Smooth muscle cell (in vitro differentiated cells): ENCODE measurements at regions not wholly inside any gene's neighbourhood (a gene's known extent, or its start where the extent isn't known, plus 50 kb on each side); places are given as distances from the start of the nearest gene placed in this dataset.

Experiments
- DNase-seq: peaks from one replicate; lab custom pipeline; 2025; ENCODE audit not compliant: unreplicated experiment; lab: John Stamatoyannopoulos, UW
- H2AFZ ChIP-seq: fragments of 200-600 bp; sonication (generic); 2 replicates; pipeline ENCODE4 v1.6.0; 2016; ENCODE audit warnings: antibody characterized with exemption, low read depth, mild to moderate bottlenecking
- H3F3A ChIP-seq: fragments of 200-600 bp; sonication (generic); 2 replicates; pipeline ENCODE4 v1.6.0; 2017; ENCODE audit warnings: antibody characterized with exemption, low read depth
- H3K27ac ChIP-seq: fragments of 200-600 bp; sonication (generic); 2 replicates; pipeline ENCODE4 v1.5.1; 2016; ENCODE audit warnings: low read depth, mild to moderate bottlenecking
- H3K27me3 ChIP-seq: fragments of 200-600 bp; sonication (generic); 2 replicates; pipeline ENCODE4 v1.6.1; 2016; ENCODE audit warnings: low read depth, mild to moderate bottlenecking
- H3K36me3 ChIP-seq: fragments of 200-600 bp; sonication (generic); 2 replicates; pipeline ENCODE4 v1.5.1; 2016; ENCODE audit warnings: low read depth
- H3K4me1 ChIP-seq: fragments of 200-600 bp; sonication (generic); 2 replicates; pipeline ENCODE4 v1.5.1; 2016; ENCODE audit warnings: low read depth
- H3K4me2 ChIP-seq: fragments of 200-600 bp; sonication (generic); 2 replicates; pipeline ENCODE4 v1.6.0; 2016; ENCODE audit warnings: mild to moderate bottlenecking
- H3K4me3 ChIP-seq: fragments of 200-600 bp; sonication (generic); 2 replicates; pipeline ENCODE4 v1.5.1; 2016; ENCODE audit warnings: mild to moderate bottlenecking
- H3K79me2 ChIP-seq: fragments of 200-600 bp; sonication (generic); 2 replicates; pipeline ENCODE4 v1.6.0; 2016; ENCODE audit warnings: low read depth, mild to moderate bottlenecking
- H3K9ac ChIP-seq: fragments of 200-600 bp; sonication (generic); 2 replicates; pipeline ENCODE4 v1.6.0; 2016; ENCODE audit warnings: low read depth
- H3K9me3 ChIP-seq: fragments of 200-600 bp; sonication (generic); replicated peaks from 2 replicates; pipeline ENCODE4 v1.5.1; 2016; ENCODE audit warnings: low read depth
- H4K20me1 ChIP-seq: fragments of 200-600 bp; sonication (generic); 2 replicates; pipeline ENCODE4 v1.6.0; 2016; ENCODE audit warnings: low read depth
- WGBS: methylation state at CpG from one replicate; pipeline ENCODE4 v1.1.7; 2016; ENCODE audit warnings: low lambda C conversion rate; 5-methylcytosine and 5-hydroxymethylcytosine counted together
- TF ChIP-seq, protein P1 (sequence below): fragments of 200-600 bp; sonication (generic); IDR thresholded peaks from 2 replicates; pipeline ENCODE4 v1.5.1; 2017; ENCODE audit warnings: borderline replicate concordance, mild to moderate bottlenecking, antibody characterized with exemption; ENCODE audit not compliant: insufficient read depth, poor library complexity, severe bottlenecking

DNA sequence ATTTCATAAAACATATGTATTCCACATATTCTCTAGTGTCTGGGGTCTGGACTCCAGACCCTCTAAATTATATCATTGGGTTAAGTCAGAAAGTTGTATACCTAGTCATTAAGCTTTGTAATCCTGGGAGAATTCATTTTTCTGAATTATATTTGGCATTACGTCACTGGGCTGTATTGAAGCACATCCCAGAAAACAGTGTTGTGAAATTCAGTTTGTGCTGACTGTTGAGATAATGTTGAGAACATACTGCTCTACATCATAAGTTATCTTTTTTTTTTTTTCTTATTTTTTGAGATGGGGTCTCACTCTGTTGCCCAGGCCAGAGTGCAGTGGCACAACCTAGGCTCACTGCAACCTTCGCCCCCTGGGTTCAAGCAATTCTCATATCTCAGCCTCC is 153.1 kb upstream of the STT3B start:
- no peak for DNase-seq
- Histone ChIP-seq H3K9ac (no peak overlapping the region), H3K4me1 (no peaks in the 10 kb centered on the region), H3K9me3 (no peaks in the 10 kb centered on the region), H3K27ac (no peak overlapping the region), H3K36me3 (no peaks in the 10 kb centered on the region), H3K4me2 (no peak overlapping the region), H3K79me2 (no peaks in the 10 kb centered on the region), H3K27me3 (no peaks in the 10 kb centered on the region), H3K4me3 (no peak overlapping the region), H4K20me1 (no peaks in the 10 kb centered on the region), H3F3A (no peaks in the 10 kb centered on the region), H2AFZ (no peak overlapping the region)
- TF ChIP-seq, protein P1, sequence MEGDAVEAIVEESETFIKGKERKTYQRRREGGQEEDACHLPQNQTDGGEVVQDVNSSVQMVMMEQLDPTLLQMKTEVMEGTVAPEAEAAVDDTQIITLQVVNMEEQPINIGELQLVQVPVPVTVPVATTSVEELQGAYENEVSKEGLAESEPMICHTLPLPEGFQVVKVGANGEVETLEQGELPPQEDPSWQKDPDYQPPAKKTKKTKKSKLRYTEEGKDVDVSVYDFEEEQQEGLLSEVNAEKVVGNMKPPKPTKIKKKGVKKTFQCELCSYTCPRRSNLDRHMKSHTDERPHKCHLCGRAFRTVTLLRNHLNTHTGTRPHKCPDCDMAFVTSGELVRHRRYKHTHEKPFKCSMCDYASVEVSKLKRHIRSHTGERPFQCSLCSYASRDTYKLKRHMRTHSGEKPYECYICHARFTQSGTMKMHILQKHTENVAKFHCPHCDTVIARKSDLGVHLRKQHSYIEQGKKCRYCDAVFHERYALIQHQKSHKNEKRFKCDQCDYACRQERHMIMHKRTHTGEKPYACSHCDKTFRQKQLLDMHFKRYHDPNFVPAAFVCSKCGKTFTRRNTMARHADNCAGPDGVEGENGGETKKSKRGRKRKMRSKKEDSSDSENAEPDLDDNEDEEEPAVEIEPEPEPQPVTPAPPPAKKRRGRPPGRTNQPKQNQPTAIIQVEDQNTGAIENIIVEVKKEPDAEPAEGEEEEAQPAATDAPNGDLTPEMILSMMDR = no peak
- WGBS = 89% methylated on average over 2 of the region's 2 CpGs

DNA sequence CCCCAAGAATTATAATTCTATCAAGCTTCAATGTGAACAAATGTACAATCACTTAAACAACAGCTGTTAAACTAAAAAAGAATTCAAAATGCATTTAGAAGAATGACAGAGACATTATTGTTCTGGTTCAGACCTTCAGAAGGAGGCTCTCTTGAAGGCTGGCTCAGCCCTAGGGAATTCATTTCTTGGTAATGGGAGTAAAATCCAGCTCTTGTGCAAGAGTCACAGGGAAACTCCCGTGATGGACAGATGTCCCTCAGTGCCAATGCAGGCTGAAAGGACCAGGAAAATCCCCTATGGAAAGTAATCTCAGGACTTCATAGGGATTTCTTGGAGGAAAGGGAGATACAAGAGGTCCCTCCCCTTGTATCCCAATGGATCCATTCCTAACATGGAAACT is 149.9 kb upstream of the STT3B start:
- Histone ChIP-seq H3K4me3 (no peak overlapping the region), H3K9me3 (no peaks in the 10 kb centered on the region), H3K79me2 (no peaks in the 10 kb centered on the region), H3K4me1 (no peaks in the 10 kb centered on the region), H3K9ac (no peak overlapping the region), H2AFZ (no peak overlapping the region), H3K27ac (no peak overlapping the region), H3K36me3 (no peaks in the 10 kb centered on the region), H3F3A (no peaks in the 10 kb centered on the region), H3K4me2 (no peak overlapping the region), H3K27me3 (no peaks in the 10 kb centered on the region), H4K20me1 (no peaks in the 10 kb centered on the region)
- DNase-seq = no peak
- WGBS = 60% methylated on average over 1 of the region's 1 CpG
- TF ChIP-seq, protein P1 = no peak

DNA sequence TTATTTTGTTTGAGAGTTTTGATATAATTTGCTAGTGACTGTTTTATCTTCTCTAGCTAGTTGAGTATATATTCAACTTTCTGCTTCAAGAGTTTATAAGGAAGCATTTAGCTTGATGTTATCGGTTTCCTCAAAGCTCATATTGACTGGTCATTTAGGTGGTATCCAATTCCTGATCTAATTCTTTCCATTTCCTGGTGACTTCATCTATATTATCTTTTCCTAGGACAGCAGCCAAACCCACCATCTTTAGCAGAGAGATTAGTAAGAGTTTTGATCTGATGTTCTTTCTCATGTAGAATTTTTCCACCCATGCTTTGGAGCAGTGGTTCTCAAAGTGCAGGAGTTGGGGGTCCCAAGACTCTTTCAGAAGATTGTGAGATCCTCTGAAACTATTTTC is 148.6 kb upstream of the STT3B start:
- TF ChIP-seq, protein P1 = no peak
- Histone ChIP-seq H3K4me3 (no peak overlapping the region), H3K79me2 (no peaks in the 10 kb centered on the region), H3K4me2 (no peak overlapping the region), H3K36me3 (no peaks in the 10 kb centered on the region), H3K27me3 (no peaks in the 10 kb centered on the region), H2AFZ (no peak overlapping the region), H3K9me3 (no peaks in the 10 kb centered on the region), H3F3A (no peaks in the 10 kb centered on the region), H3K4me1 (no peaks in the 10 kb centered on the region), H3K27ac (no peak overlapping the region), H4K20me1 (no peaks in the 10 kb centered on the region), H3K9ac (no peak overlapping the region)
- WGBS = 92% methylated on average over 1 of the region's 1 CpG
- no peak for DNase-seq

DNA sequence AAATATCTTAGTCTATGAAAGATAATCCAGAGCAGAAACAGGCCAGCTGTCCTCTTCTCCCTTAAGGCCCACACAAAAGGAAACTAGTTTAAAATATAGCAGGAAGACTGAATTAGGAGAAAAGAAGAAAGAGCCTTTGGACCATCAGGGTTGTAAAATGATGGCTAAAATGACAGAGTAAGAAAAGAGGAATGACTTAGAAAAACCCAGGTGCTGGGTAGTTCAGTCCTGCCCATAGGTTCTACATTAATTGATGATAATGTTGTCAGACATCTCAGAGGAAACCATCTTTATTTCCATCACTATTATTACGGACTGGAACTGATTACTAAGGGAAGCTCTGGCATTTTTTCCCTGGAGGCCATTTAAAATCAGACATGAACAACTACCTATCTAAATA is 142.8 kb upstream of the STT3B start:
- H3K9ac ChIP-seq = no peak overlapping the region
- no peaks in the 10 kb centered on the region for H3F3A ChIP-seq
- TF ChIP-seq, protein P1 = no peak
- no peak overlapping the region for H3K27ac ChIP-seq
- no peak overlapping the region for H3K4me2 ChIP-seq
- H3K27me3 ChIP-seq = no peaks in the 10 kb centered on the region
- H3K9me3 ChIP-seq = no peaks in the 10 kb centered on the region
- no peaks in the 10 kb centered on the region for H3K79me2 ChIP-seq
- no peaks in the 10 kb centered on the region for H4K20me1 ChIP-seq
- no peak overlapping the region for H3K4me3 ChIP-seq
- H3K36me3 ChIP-seq = no peaks in the 10 kb centered on the region
- no peak for DNase-seq
- WGBS = 60% methylated on average over 1 of the region's 1 CpG
- no peaks in the 10 kb centered on the region for H3K4me1 ChIP-seq
- no peak overlapping the region for H2AFZ ChIP-seq
